BLaER1 (cell line): ENCODE measurements at regions not wholly inside any gene's neighbourhood (a gene's known extent, or its start where the extent isn't known, plus 50 kb on each side); places are given as distances from the start of the nearest gene placed in this dataset.

ENCODE experiments used
- H3K27ac ChIP-seq: shearing (Covaris generic); formaldehyde crosslinking; 2 replicates; pipeline ENCODE4 v1.8.1; 2022
- H3K27me3 ChIP-seq: shearing (Covaris generic); formaldehyde crosslinking; 2 replicates; pipeline ENCODE4 v1.8.1; 2022
- H3K36me3 ChIP-seq: shearing (Covaris generic); formaldehyde crosslinking; 2 replicates; pipeline ENCODE4 v1.8.1; 2022
- H3K4me1 ChIP-seq: shearing (Covaris generic); formaldehyde crosslinking; 2 replicates; pipeline ENCODE4 v1.8.1; 2022
- H3K4me2 ChIP-seq: shearing (Covaris generic); formaldehyde crosslinking; 2 replicates; pipeline ENCODE4 v1.8.1; 2022
- H3K4me3 ChIP-seq: shearing (Covaris generic); formaldehyde crosslinking; 2 replicates; pipeline ENCODE4 v1.8.1; 2022
- H3K9ac ChIP-seq: shearing (Covaris generic); formaldehyde crosslinking; 2 replicates; pipeline ENCODE4 v1.8.1; 2022
- H3K9me3 ChIP-seq: shearing (Covaris generic); formaldehyde crosslinking; 2 replicates; pipeline ENCODE4 v1.8.1; 2022
- H4K20me1 ChIP-seq: shearing (Covaris generic); formaldehyde crosslinking; 2 replicates; pipeline ENCODE4 v1.8.1; 2022
- Cebpa-rat ChIP-seq: shearing (Covaris generic); IDR thresholded peaks from 2 replicates; pipeline ENCODE4 v1.8.1; 2022

GRCh38 chr12:75766263-75767160, 255.1 kb upstream of the KRR1 start:
- Histone ChIP-seq H3K4me1 (no peaks in the 10 kb centered on the region), H3K4me2 (no peak overlapping the region), H4K20me1 (no peaks in the 10 kb centered on the region), H3K4me3 (no peak overlapping the region), H3K9me3 (no peaks in the 10 kb centered on the region), H3K9ac (no peak overlapping the region), H3K36me3 (no peaks in the 10 kb centered on the region), H3K27me3 (no peaks in the 10 kb centered on the region), H3K27ac (no peak overlapping the region)
- no peak for TF ChIP-seq Cebpa-rat

- Histone ChIP-seq H3K4me2 (no peak overlapping the region), H3K27ac (no peak overlapping the region), H4K20me1 (no peaks in the 10 kb centered on the region), H3K4me3 (no peak overlapping the region), H3K36me3 (no peaks in the 10 kb centered on the region), H3K9me3 (no peaks in the 10 kb centered on the region), H3K4me1 (no peaks in the 10 kb centered on the region), H3K9ac (no peak overlapping the region), H3K27me3 (no peaks in the 10 kb centered on the region)
- TF ChIP-seq Cebpa-rat, result no peak
These were observed 254.0 kb upstream of the KRR1 start for GRCh38 chr12:75765170-75766059.

GRCh38 chr12:75764091-75764841, 252.9 kb upstream of the KRR1 start:
- no peaks in the 10 kb centered on the region for H4K20me1 ChIP-seq
- no peak overlapping the region for H3K27ac ChIP-seq
- H3K4me2 ChIP-seq, result no peak overlapping the region
- no peak for TF ChIP-seq Cebpa-rat
- H3K4me3 ChIP-seq, result no peak overlapping the region
- H3K9ac ChIP-seq, result no peak overlapping the region
- no peaks in the 10 kb centered on the region for H3K36me3 ChIP-seq
- H3K4me1 ChIP-seq, result no peaks in the 10 kb centered on the region
- no peaks in the 10 kb centered on the region for H3K9me3 ChIP-seq
- no peaks in the 10 kb centered on the region for H3K27me3 ChIP-seq

- Histone ChIP-seq H4K20me1 (no peaks in the 10 kb centered on the region), H3K9me3 (no peaks in the 10 kb centered on the region), H3K9ac (no peak overlapping the region), H3K4me3 (no peak overlapping the region), H3K27ac (no peak overlapping the region), H3K4me2 (no peak overlapping the region), H3K27me3 (no peaks in the 10 kb centered on the region), H3K4me1 (no peaks in the 10 kb centered on the region), H3K36me3 (no peaks in the 10 kb centered on the region)
- no peak for TF ChIP-seq Cebpa-rat
These were observed 249.3 kb upstream of the KRR1 start for GRCh38 chr12:75760573-75761294.

- Histone ChIP-seq H3K4me2 (no peak overlapping the region), H3K9me3 (no peaks in the 10 kb centered on the region), H3K4me3 (no peak overlapping the region), H3K36me3 (no peaks in the 10 kb centered on the region), H4K20me1 (no peaks in the 10 kb centered on the region), H3K4me1 (0 out of 2 replicates have a peak, but pooled peaks cover under 1% of the 10 kb centered on the region), H3K27me3 (no peaks in the 10 kb centered on the region), H3K9ac (no peak overlapping the region), H3K27ac (no peak overlapping the region)
- no peak for TF ChIP-seq Cebpa-rat
These were observed 248.6 kb upstream of the KRR1 start for GRCh38 chr12:75759842-75760572.

DNA sequence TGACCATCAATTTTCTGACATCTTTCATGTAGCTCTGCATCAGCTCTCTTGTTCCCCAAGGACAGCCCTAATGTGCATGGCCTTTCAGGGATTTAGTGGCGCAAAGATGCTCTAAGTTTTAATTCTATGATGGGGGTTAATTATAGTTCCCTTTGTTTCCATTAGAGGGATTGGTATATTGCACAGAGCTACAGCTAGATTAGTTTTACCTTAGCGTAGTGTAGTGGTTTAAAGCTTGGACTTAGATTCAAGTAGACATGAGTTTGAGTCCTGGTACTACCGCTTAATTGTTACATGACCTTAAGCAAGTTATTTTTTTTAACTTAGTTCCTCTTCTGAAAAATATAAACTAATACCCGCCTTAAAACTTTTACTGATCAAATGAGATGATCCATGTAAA, 247.8 kb upstream of the KRR1 start:
- no peak overlapping the region for H3K4me2 ChIP-seq
- H3K36me3 ChIP-seq, result no peaks in the 10 kb centered on the region
- H3K9ac ChIP-seq, result no peak overlapping the region
- peaks cover 6% of the 10 kb centered on the region; the same call in 1 of the 2 replicates for H3K4me1 ChIP-seq
- H3K27me3 ChIP-seq, result no peaks in the 10 kb centered on the region
- H3K27ac ChIP-seq, result no peak overlapping the region
- no peak overlapping the region for H3K4me3 ChIP-seq
- no peaks in the 10 kb centered on the region for H3K9me3 ChIP-seq
- no peak for TF ChIP-seq Cebpa-rat
- no peaks in the 10 kb centered on the region for H4K20me1 ChIP-seq

DNA sequence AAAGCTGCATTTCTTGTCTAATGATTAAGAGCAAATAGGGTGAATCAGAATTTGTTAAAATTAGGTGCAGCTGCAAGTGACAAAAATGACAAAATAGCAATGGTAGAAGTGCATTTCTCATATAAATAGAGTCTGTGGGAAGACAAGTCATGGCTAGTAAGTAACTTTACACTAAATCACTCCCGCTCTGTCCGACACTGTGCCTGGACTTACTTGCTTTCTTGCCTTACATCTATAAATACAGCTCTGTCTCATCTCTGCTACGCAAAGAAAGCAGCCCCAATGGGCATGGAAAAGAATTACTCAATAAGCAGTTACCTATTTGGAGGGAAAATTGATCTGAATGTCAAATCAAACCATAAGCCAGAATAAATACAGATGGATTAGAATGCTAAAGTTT, 245.4 kb upstream of the KRR1 start:
- H3K27ac ChIP-seq, result no peak overlapping the region
- H3K27me3 ChIP-seq, result no peaks in the 10 kb centered on the region
- no peak overlapping the region for H3K4me3 ChIP-seq
- no peak overlapping the region for H3K4me2 ChIP-seq
- H3K4me1 ChIP-seq, result peaks cover 6% of the 10 kb centered on the region; the same call in 1 of the 2 replicates
- TF ChIP-seq Cebpa-rat, result no peak
- no peaks in the 10 kb centered on the region for H3K9me3 ChIP-seq
- H3K9ac ChIP-seq, result no peak overlapping the region
- H4K20me1 ChIP-seq, result no peaks in the 10 kb centered on the region
- no peaks in the 10 kb centered on the region for H3K36me3 ChIP-seq

DNA sequence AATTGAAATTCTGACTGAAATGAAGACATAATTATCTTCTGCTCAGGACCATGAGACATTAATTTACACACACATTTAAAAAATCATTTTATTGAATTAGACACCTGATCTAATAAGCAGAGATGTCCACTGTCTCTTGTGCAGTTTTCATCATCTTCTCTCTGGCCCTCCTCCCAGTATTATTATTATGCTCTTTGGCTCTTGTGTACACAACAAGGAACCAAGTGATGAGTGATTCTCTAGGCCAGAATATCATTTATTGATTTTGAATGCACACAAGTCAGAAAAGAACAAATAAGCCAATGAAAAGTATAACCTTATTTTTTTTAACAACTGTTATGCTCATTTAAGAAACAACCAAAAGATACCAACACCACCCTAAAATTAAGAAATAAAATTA, 244.7 kb upstream of the KRR1 start:
- Histone ChIP-seq H3K4me3 (no peak overlapping the region), H3K27me3 (no peaks in the 10 kb centered on the region), H3K4me1 (peaks cover 6% of the 10 kb centered on the region; the same call in 1 of the 2 replicates), H3K27ac (no peak overlapping the region), H3K4me2 (no peak overlapping the region), H3K36me3 (no peaks in the 10 kb centered on the region), H4K20me1 (no peaks in the 10 kb centered on the region), H3K9me3 (no peaks in the 10 kb centered on the region), H3K9ac (no peak overlapping the region)
- TF ChIP-seq Cebpa-rat, result no peak
